Kidney (tissue), 13 donors: ENCODE measurements at regions not wholly inside any gene's neighbourhood (a gene's known extent, or its start where the extent isn't known, plus 50 kb on each side); places are given as distances from the start of the nearest gene placed in this dataset.

ENCODE experiments used
- DNase-seq, 5 donors: peaks; one replicate each; pipeline ENCODE4 v3.0.0-alpha.2; 2013 to 2020
- FAIRE-seq: peaks from 2 replicates; lab custom pipeline; 2012; peaks lifted over from hg19 to GRCh38; lab: Jason Lieb, UNC
- H3K27ac ChIP-seq, 2 donors: one replicate each; pipeline ENCODE4 v1.7.0; 2013; ENCODE audit warnings: low read depth in 2 of 2, low read length in 2 of 2, inconsistent platforms in 1 of 2
- H3K27me3 ChIP-seq: one replicate; pipeline ENCODE4 v1.7.1; 2013; ENCODE audit warnings: low read length, inconsistent platforms; ENCODE audit not compliant: control insufficient read depth, insufficient read depth
- H3K36me3 ChIP-seq, 3 donors: one replicate each; pipeline versions ENCODE4 v1.7.0 to v1.7.1; 2013; ENCODE audit warnings: low read length in 3 of 3, control low read depth in 1 of 3, inconsistent platforms in 1 of 3; ENCODE audit not compliant: insufficient read depth in 3 of 3, control insufficient read depth in 2 of 3
- H3K4me1 ChIP-seq, 3 donors: one replicate each; pipeline versions ENCODE4 v1.7.0 to v1.7.1; 2013; ENCODE audit warnings: low read length in 3 of 3, inconsistent platforms in 1 of 3, low read depth in 1 of 3; ENCODE audit not compliant: control insufficient read depth in 2 of 3, insufficient read depth in 2 of 3
- H3K4me3 ChIP-seq, 3 donors: one replicate each; pipeline versions ENCODE4 v1.7.0 to v1.8.1; 2013; ENCODE audit warnings: low read length in 3 of 3, control low read depth in 1 of 3, inconsistent platforms in 1 of 3
- H3K9ac ChIP-seq, 3 donors: one replicate each; pipeline versions ENCODE4 v1.7.0 to v1.7.1; 2013; ENCODE audit warnings: low read length in 3 of 3, control low read depth in 1 of 3, inconsistent platforms in 1 of 3
- H3K9me3 ChIP-seq, 3 donors: one replicate each; pipeline versions ENCODE4 v1.7.0 to v1.7.1; 2013; ENCODE audit warnings: low read length in 3 of 3, control low read depth in 1 of 3, inconsistent platforms in 1 of 3; ENCODE audit not compliant: control insufficient read depth in 2 of 3, insufficient read depth in 1 of 3
- intact Hi-C: fragments of 100-400 bp; cut with DNase I; formaldehyde crosslinking; loops from one replicate; pipeline ENCODE4 v1.11.1; 2022
- TF ChIP-seq, protein P1 (sequence below): IDR thresholded peaks from 3 replicates; pipeline ENCODE4 v1.5.1; 2012; ENCODE audit warnings: mild to moderate bottlenecking, moderate library complexity, borderline replicate concordance; ENCODE audit not compliant: insufficient read depth; ENCODE audit errors: extremely low read depth
- donor health status: control.
- donor health status: control.
- donor health status: control.
- donor health status: control.
- donor health status: control.
- donor health status: DM: yes; HTN: yes; CAD: no.
- donor health status: Normal renal cell carcinoma (clear cell type).

DNA sequence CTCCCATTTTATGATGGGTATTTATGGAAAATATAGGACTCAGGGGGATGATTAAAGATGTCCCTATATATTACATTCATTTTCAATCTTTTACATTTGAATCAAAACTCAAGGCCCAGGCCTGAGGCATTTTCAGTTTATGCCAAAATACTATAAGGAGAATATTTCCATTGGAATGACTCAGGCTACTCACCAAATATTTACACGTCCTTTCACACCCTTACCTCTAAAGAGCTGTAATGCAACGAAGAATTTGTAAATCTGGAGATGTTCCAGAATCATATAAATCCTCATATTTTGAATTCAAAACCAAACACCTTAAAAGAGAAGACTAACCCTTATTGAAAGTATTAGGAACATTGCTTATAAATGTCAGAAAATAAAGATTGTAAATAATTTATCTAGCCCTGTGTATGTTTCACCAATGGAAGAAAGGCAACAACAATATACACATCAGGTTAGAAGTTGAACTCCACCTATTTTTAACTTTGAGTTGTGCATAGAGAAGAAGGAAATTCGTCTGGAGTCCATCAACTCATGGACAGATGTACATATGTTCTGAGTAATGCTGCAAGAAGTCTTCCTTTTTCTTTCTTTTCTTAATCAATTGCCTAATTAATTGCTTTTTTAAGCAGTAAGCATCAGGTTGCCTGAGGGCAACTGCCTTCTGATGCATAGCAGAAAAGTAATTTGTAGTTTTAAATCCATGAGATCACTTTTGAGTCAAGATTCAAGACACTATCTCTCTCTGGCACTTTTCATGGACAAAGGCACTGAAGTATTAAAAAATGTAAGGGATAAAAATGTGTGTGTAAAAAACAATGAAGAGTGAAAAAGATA lies 579.3 kb upstream of the RGMB start:
- DNase-seq (no peak), FAIRE-seq (no peak)
- Histone ChIP-seq H3K27me3 (no peaks in the 10 kb centered on the region), H3K9ac (no peak overlapping the region), H3K27ac (no peak overlapping the region), H3K4me1 (no peaks in the 10 kb centered on the region), H3K36me3 (no peaks in the 10 kb centered on the region), H3K9me3 (no peaks in the 10 kb centered on the region), H3K4me3 (no peak overlapping the region)
- intact Hi-C loops, result no loop called here
- TF ChIP-seq, protein P1, sequence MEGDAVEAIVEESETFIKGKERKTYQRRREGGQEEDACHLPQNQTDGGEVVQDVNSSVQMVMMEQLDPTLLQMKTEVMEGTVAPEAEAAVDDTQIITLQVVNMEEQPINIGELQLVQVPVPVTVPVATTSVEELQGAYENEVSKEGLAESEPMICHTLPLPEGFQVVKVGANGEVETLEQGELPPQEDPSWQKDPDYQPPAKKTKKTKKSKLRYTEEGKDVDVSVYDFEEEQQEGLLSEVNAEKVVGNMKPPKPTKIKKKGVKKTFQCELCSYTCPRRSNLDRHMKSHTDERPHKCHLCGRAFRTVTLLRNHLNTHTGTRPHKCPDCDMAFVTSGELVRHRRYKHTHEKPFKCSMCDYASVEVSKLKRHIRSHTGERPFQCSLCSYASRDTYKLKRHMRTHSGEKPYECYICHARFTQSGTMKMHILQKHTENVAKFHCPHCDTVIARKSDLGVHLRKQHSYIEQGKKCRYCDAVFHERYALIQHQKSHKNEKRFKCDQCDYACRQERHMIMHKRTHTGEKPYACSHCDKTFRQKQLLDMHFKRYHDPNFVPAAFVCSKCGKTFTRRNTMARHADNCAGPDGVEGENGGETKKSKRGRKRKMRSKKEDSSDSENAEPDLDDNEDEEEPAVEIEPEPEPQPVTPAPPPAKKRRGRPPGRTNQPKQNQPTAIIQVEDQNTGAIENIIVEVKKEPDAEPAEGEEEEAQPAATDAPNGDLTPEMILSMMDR, result no peak

DNA sequence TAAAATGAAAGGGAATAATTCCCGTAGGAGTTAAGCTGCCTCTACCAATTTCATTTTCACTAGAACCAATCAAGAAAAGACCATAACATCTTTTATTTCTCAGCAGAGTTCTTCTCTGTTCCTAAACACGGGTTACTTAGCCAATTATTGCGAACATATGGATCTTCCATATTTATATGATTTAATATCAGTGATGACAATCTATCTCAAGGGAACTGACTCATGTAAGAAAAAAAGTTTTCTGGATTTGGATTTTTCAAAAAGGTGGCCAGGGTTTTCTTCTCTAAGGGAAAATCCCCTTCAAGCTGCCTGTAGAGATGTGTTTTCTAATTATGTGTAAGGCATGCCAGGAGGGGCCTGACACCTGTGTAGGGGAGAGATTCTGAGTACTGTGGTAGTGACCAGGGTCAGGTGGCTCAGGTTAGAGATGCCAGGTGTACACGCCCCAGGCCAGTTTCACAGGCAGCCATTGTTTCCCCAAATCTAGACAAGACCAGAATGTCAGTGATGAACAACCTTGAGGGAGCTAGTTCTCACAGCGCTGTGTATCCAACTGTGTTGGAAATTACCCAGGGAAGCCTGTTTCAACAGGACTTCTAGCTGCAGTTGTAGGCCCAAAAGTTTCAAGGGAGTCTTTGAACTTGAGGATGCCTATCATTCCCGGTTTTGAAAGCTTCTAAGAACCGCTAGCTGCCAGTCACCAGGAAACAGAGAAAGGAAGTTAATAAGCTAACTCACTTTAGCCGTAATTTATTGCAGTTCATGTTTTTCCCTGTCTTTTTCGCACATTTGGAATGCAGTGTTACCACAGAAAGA lies 572.5 kb upstream of the RGMB start:
- TF ChIP-seq, protein P1, result no peak
- Histone ChIP-seq H3K27ac (no peak overlapping the region), H3K9me3 (no peaks in the 10 kb centered on the region), H3K36me3 (no peaks in the 10 kb centered on the region), H3K4me3 (no peak overlapping the region), H3K4me1 (no peaks in the 10 kb centered on the region), H3K27me3 (no peaks in the 10 kb centered on the region), H3K9ac (no peak overlapping the region)
- intact Hi-C loops, result no loop called here
- DNase-seq (peak in 1 of 5 donors; percentile 1), FAIRE-seq (no peak)

DNA sequence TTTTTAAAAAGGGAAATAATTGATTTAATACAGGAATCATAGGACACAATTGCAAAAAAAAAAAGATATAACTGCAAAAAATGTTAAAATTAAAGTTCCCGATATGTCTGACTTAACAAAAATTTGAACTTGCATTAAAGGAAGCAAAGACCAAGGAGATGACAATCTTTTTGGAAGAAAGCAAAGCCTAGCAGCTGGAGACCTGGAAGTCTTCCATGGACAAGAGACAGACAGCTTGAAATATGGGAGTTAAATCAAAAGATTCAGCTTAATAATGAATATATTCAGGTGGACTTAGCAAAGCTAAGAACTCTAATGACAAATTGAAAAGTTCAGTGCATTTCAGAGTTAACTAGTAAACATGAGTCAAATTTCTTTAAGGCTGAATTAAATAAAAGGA lies 568.7 kb upstream of the RGMB start:
- no peak overlapping the region for H3K4me3 ChIP-seq
- TF ChIP-seq, protein P1, result no peak
- intact Hi-C loops, result no loop called here
- H3K9ac ChIP-seq, result no peak overlapping the region
- H3K9me3 ChIP-seq, result no peaks in the 10 kb centered on the region
- no peaks in the 10 kb centered on the region for H3K4me1 ChIP-seq
- H3K36me3 ChIP-seq, result no peaks in the 10 kb centered on the region
- FAIRE-seq (no peak), DNase-seq (no peak)
- H3K27ac ChIP-seq, result no peak overlapping the region
- no peaks in the 10 kb centered on the region for H3K27me3 ChIP-seq
